Upper lobe of right lung (tissue), 1 donor: ENCODE measurements at regions not wholly inside any gene's neighbourhood (a gene's known extent, or its start where the extent isn't known, plus 50 kb on each side); places are given as distances from the start of the nearest gene placed in this dataset.

Experiments used
- ATAC-seq: fragments of 200-7000 bp; cut with Tn5 transposase; one replicate; pipeline ENCODE4 v1.9.1; 2020; ENCODE audit warnings: mild to moderate bottlenecking, moderate library complexity
- DNase-seq: peaks from one replicate; pipeline ENCODE4 v3.0.0-alpha.2; 2020
- H3K27ac ChIP-seq: fragments of 200-600 bp; one replicate; pipeline ENCODE4 v1.8.0; 2022
- H3K27me3 ChIP-seq: fragments of 200-600 bp; one replicate; pipeline ENCODE4 v1.8.0; 2022; ENCODE audit warnings: mild to moderate bottlenecking
- H3K36me3 ChIP-seq: fragments of 200-600 bp; one replicate; pipeline ENCODE4 v1.8.0; 2022
- H3K4me1 ChIP-seq: fragments of 200-600 bp; one replicate; pipeline ENCODE4 v1.8.0; 2022
- H3K4me3 ChIP-seq: fragments of 200-600 bp; one replicate; pipeline ENCODE4 v1.8.0; 2022; ENCODE audit warnings: mild to moderate bottlenecking
- H3K9me3 ChIP-seq: fragments of 200-600 bp; one replicate; pipeline ENCODE4 v1.8.0; 2022
- intact Hi-C: fragments of 100-400 bp; cut with DNase I; formaldehyde crosslinking; loops from one replicate; pipeline ENCODE4 v1.11.0; 2022
- TF ChIP-seq, protein P1 (sequence below): fragments of 200-600 bp; IDR thresholded peaks from one replicate; pipeline ENCODE4 v1.8.0; 2022; ENCODE audit warnings: antibody characterized with exemption
- donor health status: DM: no; HTN: yes; CAD: no; lungs with severe emphysema.

DNA sequence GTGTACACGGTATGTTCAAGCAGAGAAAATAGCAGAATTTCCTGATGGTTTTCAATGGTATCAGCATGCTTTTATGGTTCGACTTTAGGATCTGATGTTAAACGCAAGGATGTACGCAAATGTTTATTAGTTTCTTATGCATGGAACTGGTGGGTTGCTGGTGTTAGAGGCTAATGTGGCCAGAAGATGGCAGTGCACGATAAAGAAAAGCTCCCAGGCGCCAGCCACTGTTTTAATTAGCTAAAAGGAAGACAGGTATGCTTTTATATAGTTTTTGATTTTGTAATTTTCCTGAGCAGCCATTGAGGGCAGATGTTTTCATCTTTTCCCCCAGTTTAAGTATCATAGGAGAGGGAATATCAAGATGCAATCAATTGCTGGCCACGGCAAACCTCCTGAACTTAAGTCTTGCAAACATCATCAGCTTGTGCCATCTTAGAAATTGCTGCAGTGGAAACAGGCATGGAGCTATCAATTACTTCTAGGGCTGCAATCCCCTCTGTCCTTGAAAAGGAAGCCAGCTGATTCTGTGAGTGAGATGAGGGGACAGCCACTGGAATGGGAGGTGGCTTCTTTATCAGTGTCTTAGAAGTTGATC lies 648.5 kb upstream of the RBFOX1 start:
- Histone ChIP-seq H3K4me3 (no peak overlapping the region), H3K27me3 (no peaks in the 10 kb centered on the region), H3K4me1 (no peaks in the 10 kb centered on the region), H3K27ac (no peak overlapping the region), H3K36me3 (no peaks in the 10 kb centered on the region), H3K9me3 (no peaks in the 10 kb centered on the region)
- intact Hi-C loops: no loop called here
- ATAC-seq: peak; percentile 43
- TF ChIP-seq, protein P1, sequence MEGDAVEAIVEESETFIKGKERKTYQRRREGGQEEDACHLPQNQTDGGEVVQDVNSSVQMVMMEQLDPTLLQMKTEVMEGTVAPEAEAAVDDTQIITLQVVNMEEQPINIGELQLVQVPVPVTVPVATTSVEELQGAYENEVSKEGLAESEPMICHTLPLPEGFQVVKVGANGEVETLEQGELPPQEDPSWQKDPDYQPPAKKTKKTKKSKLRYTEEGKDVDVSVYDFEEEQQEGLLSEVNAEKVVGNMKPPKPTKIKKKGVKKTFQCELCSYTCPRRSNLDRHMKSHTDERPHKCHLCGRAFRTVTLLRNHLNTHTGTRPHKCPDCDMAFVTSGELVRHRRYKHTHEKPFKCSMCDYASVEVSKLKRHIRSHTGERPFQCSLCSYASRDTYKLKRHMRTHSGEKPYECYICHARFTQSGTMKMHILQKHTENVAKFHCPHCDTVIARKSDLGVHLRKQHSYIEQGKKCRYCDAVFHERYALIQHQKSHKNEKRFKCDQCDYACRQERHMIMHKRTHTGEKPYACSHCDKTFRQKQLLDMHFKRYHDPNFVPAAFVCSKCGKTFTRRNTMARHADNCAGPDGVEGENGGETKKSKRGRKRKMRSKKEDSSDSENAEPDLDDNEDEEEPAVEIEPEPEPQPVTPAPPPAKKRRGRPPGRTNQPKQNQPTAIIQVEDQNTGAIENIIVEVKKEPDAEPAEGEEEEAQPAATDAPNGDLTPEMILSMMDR: peak; percentile 41
- DNase-seq: no peak

DNA sequence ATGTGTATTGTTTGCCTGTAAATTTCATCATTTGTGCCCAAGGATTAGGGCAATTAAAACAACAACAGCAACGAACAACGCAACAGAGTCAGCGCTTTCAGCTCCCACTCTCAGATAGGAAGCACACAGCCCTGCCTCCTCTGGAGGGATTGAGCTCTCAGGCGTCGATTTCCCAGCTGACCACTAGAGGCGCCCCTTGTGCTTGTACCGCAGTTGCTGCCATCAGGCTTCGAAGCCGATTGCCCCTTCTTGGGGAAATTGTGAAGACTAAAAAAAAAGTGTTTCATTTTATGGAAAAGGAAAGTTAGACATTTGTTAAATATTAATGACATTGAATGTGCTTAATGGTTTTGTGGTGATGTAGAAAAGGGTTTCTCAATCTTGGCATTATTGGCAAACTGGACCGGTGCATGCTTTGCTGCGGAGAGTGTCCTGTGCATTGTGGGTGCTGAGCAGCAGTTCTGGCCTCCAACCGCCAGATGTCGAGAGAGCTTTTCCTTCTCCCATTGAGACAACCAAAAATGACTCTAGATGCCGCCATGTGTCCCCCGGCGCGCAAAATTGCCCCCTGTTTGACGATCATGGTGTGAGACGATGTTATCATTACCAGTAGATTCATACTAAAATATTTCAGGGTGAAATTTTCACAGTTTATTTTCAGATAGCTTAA lies 650.4 kb upstream of the RBFOX1 start:
- Histone ChIP-seq H3K27me3 (no peaks in the 10 kb centered on the region), H3K27ac (no peak overlapping the region), H3K4me3 (no peak overlapping the region), H3K9me3 (no peaks in the 10 kb centered on the region), H3K4me1 (no peaks in the 10 kb centered on the region), H3K36me3 (no peaks in the 10 kb centered on the region)
- peak; percentile 86 for ATAC-seq
- peak; percentile 68 for DNase-seq
- TF ChIP-seq, protein P1: peak; percentile 66
- intact Hi-C loops: no loop called here

DNA sequence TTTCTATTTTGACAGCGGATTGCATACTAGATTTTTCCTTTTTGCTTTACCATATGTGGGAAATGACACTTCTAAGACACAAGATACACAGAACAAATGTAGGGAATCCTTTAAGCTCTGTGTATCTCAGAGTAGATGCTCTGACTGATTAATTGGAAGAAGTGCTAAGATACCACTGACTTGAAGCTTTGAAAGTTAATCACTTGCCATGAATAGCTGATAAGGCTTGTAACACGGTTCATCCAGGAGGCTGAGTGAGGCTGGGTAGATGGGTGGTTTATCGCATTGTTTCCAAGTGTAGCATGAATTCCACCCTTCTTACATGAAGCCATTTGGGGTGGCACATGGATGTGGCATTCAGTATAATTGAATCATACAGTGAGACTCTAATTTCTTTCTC lies 654.1 kb upstream of the RBFOX1 start:
- Histone ChIP-seq H3K27ac (no peak overlapping the region), H3K27me3 (no peaks in the 10 kb centered on the region), H3K9me3 (no peaks in the 10 kb centered on the region), H3K36me3 (no peaks in the 10 kb centered on the region), H3K4me1 (no peaks in the 10 kb centered on the region), H3K4me3 (no peak overlapping the region)
- ATAC-seq (no peak), DNase-seq (no peak)
- intact Hi-C loops: no loop called here
- TF ChIP-seq, protein P1: no peak

DNA sequence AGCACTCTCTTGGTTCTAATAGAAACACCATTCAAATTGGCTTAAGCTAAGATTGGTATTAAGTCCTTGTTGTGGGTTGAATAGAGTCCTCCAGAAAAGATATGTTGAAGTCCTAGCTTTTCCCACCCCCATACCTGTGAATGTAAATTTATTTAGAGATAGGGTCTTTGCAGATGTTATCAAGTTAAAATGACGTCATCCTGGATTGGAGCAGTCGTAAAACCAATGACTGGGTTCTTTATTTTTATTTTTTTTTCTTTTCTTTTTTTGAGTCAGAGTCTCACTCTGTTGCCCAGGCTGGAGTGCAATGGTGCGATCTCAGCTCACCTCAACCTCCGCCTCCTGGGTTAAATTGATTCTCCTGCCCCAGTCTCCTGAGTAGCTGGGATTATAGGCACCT lies 658.6 kb upstream of the RBFOX1 start:
- Histone ChIP-seq H3K27me3 (no peaks in the 10 kb centered on the region), H3K9me3 (no peaks in the 10 kb centered on the region), H3K4me1 (no peaks in the 10 kb centered on the region), H3K4me3 (no peak overlapping the region), H3K27ac (no peak overlapping the region), H3K36me3 (no peaks in the 10 kb centered on the region)
- ATAC-seq (no peak), DNase-seq (no peak)
- intact Hi-C loops: no loop called here
- TF ChIP-seq, protein P1: no peak

DNA sequence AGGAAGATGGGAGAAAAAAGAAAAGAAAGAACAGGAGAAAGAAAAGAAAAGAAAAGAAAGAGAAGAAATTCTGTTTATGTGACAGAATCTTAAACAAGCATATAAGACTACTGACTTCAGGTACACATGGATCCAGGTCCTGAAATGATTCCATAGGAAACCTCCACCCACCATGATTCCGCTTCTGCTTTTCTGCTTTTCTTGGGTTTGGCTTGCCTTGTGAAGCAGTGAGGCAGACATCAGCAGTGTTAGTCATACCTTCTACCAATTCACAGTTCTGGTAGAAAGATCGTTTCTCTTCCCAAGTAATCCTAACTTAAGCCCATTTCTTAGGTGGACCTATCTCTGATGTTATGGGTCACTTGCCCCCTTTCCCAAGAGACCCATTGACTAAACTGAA lies 660.1 kb upstream of the RBFOX1 start:
- Histone ChIP-seq H3K36me3 (no peaks in the 10 kb centered on the region), H3K27me3 (no peaks in the 10 kb centered on the region), H3K4me3 (no peak overlapping the region), H3K9me3 (no peaks in the 10 kb centered on the region), H3K27ac (no peak overlapping the region), H3K4me1 (no peaks in the 10 kb centered on the region)
- ATAC-seq (no peak), DNase-seq (no peak)
- intact Hi-C loops: no loop called here
- TF ChIP-seq, protein P1: no peak
